SW 1271 (cell line): ENCODE measurements at regions not wholly inside any gene's neighbourhood (a gene's known extent, or its start where the extent isn't known, plus 50 kb on each side); places are given as distances from the start of the nearest gene placed in this dataset.
"Not testable (repeated sequence)": the region's sequence is repeated elsewhere in the genome, so short reads cannot be mapped to it uniquely, and the experiment has no call there.

Source experiments
- DNase-seq, 2 experiments: peaks; one replicate each; lab custom pipeline; 2025; lab: John Stamatoyannopoulos, UW

DNA sequence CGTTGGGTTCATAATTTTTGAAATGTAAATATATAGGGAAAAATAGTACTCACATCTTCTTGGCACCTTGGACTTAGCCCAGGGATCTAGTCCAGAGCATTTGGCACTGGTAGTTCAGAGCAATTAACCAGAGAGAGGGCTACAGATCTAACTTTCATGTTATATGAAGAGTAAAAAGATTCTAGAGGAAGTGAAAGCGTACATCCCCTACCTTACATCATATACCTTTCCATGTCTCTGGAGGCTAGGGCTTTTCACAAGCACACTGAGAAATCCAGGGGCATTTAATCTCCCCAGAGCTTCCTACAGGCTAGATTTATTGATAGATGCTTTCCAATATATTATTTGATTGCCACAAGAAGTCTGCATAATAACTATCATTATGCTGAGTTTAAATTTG is 687.5 kb upstream of the FBXO33 start:
- DNase-seq = no peak

- no peak for DNase-seq
Observed at GRCh38 chr14:40119321-40119720, 687.1 kb upstream of the FBXO33 start.

DNA sequence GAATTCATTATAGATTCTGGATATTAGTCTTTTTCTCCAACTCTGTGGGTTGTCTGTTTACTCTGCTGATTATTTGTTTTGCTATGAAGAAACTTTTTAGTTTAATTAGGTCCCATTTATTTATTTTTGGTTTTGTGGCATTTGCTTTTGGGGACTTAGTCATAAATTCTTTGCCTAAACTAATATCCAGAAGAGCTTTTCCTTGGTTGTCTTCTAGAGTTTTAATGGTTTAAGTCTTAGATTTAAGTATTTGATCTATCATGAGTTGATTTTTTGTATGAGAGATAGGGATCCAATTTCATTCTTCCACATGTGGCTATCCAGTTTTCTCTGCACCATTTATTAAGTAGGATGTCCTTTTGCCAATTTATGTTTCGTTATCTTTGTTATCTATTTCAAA is 683.4 kb upstream of the FBXO33 start:
- no peak for DNase-seq

DNA sequence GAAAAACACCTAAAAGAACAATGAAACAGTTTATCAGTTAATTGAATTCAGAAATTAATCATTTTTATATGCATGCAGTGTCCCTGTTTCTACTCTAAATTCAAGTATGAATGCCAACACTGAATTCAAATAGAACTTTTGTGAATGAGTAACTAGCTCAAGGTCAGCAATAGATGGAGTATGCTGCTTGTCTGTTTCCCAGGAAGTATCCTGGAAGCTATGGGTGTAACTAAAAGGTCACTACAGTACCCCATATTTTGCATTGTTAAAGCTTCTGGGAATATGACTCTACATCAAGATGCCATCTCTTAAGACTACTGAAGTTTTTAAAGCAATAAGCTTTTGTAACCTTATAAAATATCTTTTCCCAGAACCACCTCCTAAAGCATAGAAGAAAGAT is 681.4 kb upstream of the FBXO33 start:
- no peak for DNase-seq

DNA sequence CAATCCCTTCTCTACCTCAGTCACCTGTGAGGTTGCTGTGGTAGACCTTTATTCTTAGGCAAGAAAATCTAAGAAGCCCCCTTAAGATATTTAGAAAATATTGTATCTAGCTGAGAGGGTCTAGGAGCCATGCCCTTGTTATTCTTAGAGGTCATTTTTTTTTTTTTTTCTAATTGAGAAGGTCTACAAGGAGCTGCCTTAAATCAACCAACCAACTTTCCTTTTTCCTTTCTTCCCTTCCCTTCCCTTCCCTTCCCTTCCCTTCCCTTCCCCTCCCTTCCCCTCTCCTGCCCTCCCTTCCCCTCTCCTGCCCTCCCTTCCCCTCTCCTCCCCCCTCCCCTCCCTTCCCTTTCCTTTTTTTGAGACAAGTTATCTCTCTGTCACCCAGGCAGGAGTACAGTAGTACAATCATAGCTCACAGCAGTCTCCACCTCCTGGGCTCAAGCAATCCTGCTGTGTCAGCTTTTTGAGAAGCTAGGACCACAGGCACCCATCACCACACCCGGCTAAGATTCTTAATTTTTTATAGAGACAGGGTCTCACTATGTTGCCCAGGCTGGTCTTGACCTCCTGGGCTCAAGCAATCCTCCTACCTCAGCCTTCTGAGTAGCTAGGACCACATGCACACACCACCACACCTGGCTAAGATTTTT is 668.4 kb upstream of the FBXO33 start:
- no peak for DNase-seq

- no peak for DNase-seq
Observed at GRCh38 chr14:40099316-40099715, 667.1 kb upstream of the FBXO33 start.

GRCh38 chr14:40098468-40098867 is 666.2 kb upstream of the FBXO33 start:
- no peak for DNase-seq

GRCh38 chr14:40096968-40097367 is 664.7 kb upstream of the FBXO33 start:
- no peak for DNase-seq

DNA sequence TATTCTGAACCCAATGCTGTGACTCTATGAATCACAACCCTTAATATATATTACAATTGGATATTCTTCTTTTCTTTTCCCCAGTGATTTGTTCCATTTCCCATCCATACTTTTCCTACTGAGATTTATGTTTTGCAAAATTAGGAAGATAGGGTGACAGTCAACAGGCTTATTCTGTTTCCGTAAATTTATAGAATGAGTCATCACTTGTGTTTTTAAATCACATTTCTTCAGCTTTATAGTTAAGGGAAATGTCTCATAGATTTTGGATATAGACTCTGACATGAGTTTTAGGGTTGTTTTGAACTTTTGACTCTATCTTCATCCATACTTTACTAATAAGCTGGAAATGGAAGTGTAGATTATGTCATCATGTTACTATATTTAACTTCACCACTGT is 661.6 kb upstream of the FBXO33 start:
- DNase-seq = no peak

- DNase-seq = no peak
Observed at GRCh38 chr14:40074169-40074568, 641.9 kb upstream of the FBXO33 start.

DNA sequence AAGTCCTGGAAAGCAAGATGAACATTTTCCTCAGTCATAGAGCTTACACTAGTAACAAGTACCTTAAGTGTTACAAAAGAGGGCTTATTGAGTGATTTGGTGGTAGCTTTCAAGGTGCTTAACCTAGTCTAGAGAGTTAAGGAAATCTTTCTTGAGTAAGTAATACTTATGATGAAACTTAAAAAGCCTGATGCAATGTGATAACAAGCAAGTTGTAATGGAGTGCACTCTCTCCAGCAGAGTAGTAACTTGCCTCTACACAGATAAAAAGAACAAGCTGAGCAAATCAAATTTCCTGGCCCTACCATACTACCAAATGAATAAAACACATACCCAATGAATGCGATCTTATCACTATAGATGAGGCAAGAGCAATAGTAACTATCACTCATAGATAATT is 639.9 kb upstream of the FBXO33 start:
- no peak for DNase-seq

- DNase-seq = no peak
Observed at GRCh38 chr14:40058901-40059897, 627.0 kb upstream of the FBXO33 start.

DNA sequence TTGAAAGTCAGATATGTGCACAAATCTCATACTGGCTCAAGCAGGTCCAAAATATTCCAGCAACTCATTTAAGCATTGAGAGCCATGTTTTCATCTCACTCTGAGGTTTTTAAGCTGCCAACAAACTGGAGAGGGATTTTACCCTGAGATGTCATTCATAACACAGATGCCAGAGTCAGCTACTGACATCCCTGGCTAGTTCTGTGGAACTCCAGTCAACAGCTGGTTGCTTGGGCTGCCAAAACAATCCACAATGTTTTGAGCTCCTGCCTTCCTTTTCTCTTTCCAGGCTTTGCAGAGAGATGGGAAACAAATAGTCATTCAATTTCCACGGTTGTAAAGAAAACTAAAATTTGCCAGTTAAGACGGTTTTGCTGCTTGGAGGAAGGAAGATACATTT is 621.2 kb upstream of the FBXO33 start:
- DNase-seq = no peak

GRCh38 chr14:40028991-40029390 is 596.8 kb upstream of the FBXO33 start:
- DNase-seq = no peak

- no peak for DNase-seq
Observed at GRCh38 chr14:40025101-40025500, 592.9 kb upstream of the FBXO33 start.

- no peak for DNase-seq
Observed at GRCh38 chr14:40010961-40011360, 578.7 kb upstream of the FBXO33 start.

DNA sequence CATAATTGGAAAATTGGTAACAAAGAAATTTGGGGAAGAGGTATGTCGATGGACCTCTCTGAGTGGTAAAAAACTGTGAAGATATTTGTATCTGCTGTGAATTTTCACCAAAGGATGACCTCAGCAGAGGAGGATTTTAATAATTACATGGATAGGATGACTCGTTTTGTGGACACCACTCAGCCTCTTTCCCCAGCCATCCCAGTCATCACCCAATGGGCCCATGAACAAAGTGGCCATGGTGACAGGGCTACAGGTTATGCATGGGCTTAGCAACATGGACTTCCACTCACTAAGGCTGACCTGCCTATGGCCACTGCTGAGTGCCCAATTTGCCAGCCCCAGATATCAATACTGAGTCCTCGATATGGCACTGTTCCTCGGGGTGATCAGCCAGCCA is 577.5 kb upstream of the FBXO33 start:
- no peak for DNase-seq

- DNase-seq = not testable (repeated sequence)
Observed at GRCh38 chr14:40008345-40008744, 576.1 kb upstream of the FBXO33 start.

DNA sequence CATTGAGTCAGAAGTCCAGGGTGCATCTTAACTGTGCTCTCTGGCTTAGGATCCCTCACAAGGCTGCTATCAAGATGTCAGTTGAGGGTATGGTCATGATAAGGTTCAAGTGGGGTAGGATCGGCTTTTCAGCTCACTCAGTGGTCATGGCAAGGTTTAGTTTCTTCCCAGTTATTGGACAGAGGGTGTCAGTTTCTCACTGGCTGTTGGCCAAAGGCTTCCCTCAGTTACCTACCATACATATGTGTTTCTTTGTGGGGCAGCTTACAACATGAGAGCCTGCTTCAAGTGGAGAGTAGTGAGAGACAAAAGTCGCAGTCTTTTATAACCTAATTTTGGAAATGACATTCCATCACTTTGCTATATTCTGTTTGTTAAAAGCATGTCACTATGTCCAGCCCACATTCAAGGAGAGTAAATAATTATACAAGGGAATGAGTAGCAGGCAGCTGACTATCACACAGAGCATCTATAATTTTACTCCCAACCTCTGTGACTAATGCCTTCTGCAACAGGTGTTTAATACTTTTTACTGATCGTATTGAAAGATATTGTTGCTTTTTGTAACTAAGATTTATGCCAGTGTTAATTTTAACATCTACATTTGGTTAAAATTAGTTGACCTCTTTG is 572.8 kb upstream of the FBXO33 start:
- no peak for DNase-seq

- no peak for DNase-seq
Observed at GRCh38 chr14:40003773-40004172, 571.5 kb upstream of the FBXO33 start.

GRCh38 chr14:39998854-39999253 is 566.6 kb upstream of the FBXO33 start:
- DNase-seq = no peak

DNA sequence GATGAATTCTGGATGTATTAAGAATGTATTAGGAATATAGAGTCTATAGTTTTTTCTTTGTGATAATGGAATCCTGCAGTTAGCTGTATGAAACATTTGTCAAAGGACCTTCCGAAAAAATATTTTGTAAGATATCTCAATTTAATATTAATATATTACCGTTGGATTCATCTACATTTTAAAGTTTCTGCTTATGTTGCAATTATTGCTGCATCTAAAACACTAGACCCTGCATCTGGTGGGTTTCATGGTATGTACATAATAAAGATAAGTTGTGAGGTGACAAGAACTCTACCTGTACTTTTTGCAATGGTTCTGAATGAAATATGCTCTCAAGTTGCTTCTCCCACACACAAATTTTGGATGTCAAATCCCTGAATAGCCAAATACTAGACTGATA is 565.9 kb upstream of the FBXO33 start:
- DNase-seq = no peak

- DNase-seq = no peak
Observed at GRCh38 chr14:39991041-39991440, 558.8 kb upstream of the FBXO33 start.
